ENCODE measurements at regions not wholly inside any gene's neighbourhood (a gene's known extent, or its start where the extent isn't known, plus 50 kb on each side); places are given as distances from the start of the nearest gene placed in this dataset.
"Not testable (repeated sequence)": the region's sequence is repeated elsewhere in the genome, so short reads cannot be mapped to it uniquely, and the experiment has no call there.

DNA sequence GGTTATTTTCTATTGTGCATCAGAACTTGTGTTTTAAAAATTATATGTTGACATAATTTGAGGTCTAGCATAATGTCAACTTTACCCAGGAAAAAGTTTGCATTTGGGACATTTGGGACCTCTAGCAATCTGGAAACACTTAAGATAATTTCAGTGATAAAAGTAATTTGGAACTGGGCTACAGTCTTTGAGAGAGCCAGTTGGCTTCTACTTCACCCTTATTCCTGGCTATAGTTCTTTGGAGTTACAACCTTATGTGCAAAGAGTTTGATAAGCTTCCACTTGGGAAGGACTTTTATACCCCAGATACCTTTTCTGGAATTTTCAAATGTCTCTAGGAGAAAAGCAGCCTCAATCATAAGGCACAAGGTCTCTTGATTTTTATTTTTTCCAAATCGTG is 139.3 kb downstream of the ARRDC3 start:
- Histone ChIP-seq H3K27me3 (ENCODE audit: control insufficient read depth, insufficient read depth, low read length) (no peaks in the 10 kb centered on the region), H3K9me3 (replicated peaks; ENCODE audit: control insufficient read depth, low read depth, low read length) (peaks cover 3% of the 10 kb centered on the region), H3K4me3 (ENCODE audit: low read length) (no peak overlapping the region), H3K4me1 (ENCODE audit: control insufficient read depth, insufficient read depth, low read length) (no peaks in the 10 kb centered on the region), H3K27ac (ENCODE audit: low read length) (no peak overlapping the region), H3K36me3 (ENCODE audit: control insufficient read depth, insufficient read depth, low read length) (no peaks in the 10 kb centered on the region)
- no CpG with 5 or more reads among the region's 1 CpG for WGBS (ENCODE audit: insufficient coverage)
- DNase-seq: peak; percentile 42

DNA sequence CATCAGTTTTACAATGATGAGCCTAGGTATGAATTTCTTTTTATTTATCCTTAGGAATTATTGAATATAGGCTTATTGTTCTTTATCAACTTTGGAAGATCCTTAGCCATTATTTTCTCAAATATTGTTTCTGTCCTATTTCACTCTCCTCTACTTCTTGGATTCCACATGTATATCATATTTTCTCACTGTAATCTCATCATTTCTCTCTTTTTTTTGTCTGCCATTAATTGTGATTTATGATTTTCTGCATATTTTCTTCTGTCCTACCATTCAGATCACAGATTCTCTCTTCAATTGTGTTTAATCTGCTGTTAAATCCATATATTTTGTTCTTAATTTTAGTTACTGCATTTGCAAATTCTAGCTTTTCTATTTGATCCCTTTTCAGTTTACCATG is 139.8 kb downstream of the ARRDC3 start:
- no peaks in the 10 kb centered on the region for H3K27me3 ChIP-seq (ENCODE audit: control insufficient read depth, insufficient read depth, low read length)
- H3K9me3 ChIP-seq (replicated peaks; ENCODE audit: control insufficient read depth, low read depth, low read length): peaks cover 3% of the 10 kb centered on the region
- H3K27ac ChIP-seq (ENCODE audit: low read length): no peak overlapping the region
- no peak for DNase-seq
- no peaks in the 10 kb centered on the region for H3K36me3 ChIP-seq (ENCODE audit: control insufficient read depth, insufficient read depth, low read length)
- no peak overlapping the region for H3K4me3 ChIP-seq (ENCODE audit: low read length)
- H3K4me1 ChIP-seq (ENCODE audit: control insufficient read depth, insufficient read depth, low read length): no peaks in the 10 kb centered on the region

DNA sequence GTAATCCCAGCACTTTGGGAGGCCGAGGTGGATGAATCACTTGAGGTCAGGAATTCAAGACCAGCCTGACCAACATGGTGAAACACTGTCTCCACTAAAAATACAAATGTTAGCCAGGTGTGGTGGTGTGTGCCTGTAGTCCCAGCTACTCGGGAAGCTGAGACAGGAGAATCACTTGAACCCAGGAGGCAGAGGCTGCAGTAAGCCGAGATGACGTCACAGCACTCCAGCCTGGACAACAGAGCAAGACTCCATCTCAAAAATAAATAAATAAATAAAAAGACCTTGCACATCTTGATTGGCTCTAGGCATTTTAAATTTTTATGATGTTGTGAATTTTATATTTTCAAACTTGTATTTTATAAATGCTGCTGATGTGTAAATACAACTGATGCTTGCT is 141.7 kb downstream of the ARRDC3 start:
- not testable (repeated sequence) for H3K36me3 ChIP-seq (ENCODE audit: control insufficient read depth, insufficient read depth, low read length); H3K4me3 ChIP-seq (ENCODE audit: low read length); H3K27ac ChIP-seq (ENCODE audit: low read length); H3K27me3 ChIP-seq (ENCODE audit: control insufficient read depth, insufficient read depth, low read length); H3K9me3 ChIP-seq (replicated peaks; ENCODE audit: control insufficient read depth, low read depth, low read length); H3K4me1 ChIP-seq (ENCODE audit: control insufficient read depth, insufficient read depth, low read length); DNase-seq
- no CpG with 5 or more reads among the region's 4 CpGs for WGBS (ENCODE audit: insufficient coverage)

DNA sequence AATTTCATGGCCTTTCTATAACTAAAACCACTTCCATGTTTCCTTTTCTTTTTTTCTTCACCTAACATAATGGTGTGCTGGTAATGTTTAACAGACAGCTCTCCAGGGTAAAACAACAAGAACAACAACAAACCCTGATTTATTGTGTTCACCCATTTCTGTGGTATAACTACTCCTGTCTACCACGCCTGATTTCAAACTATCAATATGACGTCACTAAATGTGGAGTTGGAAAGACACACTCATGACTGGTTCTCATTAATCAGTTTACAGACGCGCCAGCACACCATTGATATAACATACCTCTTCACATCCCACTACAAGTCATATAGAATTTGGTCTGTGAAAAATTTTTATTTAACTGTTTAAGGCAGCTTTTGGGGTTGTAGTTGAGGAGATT is 142.9 kb downstream of the ARRDC3 start:
- WGBS (ENCODE audit: insufficient coverage): 100% methylated on average over 1 of the region's 4 CpGs
- H3K36me3 ChIP-seq (ENCODE audit: control insufficient read depth, insufficient read depth, low read length): no peaks in the 10 kb centered on the region
- no peak overlapping the region for H3K27ac ChIP-seq (ENCODE audit: low read length)
- H3K9me3 ChIP-seq (replicated peaks; ENCODE audit: control insufficient read depth, low read depth, low read length): peaks cover 3% of the 10 kb centered on the region
- no peaks in the 10 kb centered on the region for H3K27me3 ChIP-seq (ENCODE audit: control insufficient read depth, insufficient read depth, low read length)
- DNase-seq: no peak
- peaks cover 1% of the 10 kb centered on the region for H3K4me1 ChIP-seq (ENCODE audit: control insufficient read depth, insufficient read depth, low read length)
- H3K4me3 ChIP-seq (ENCODE audit: low read length): no peak overlapping the region

DNA sequence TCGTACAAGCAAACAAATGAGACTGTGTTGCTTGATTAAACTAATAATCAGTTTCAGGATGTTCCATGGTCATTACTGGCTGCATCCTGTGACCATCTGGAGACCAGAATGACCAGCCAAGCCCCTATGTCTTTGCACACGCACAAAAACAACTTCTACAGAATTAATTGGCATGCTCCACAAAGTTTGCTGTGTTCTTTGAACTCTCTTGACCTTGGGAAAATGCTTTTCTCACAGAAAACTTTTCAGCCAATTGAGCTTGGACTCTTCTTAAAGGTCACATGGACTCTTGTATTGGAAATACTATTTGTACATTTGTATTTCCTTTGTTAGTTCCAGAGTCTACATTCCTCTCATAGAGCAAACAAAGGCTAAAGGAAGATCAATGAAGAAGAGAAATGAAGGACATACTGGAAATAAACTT is 147.8 kb downstream of the ARRDC3 start:
- Histone ChIP-seq H3K36me3 (ENCODE audit: control insufficient read depth, insufficient read depth, low read length) (no peaks in the 10 kb centered on the region), H3K4me1 (ENCODE audit: control insufficient read depth, insufficient read depth, low read length) (peaks cover 5% of the 10 kb centered on the region), H3K4me3 (ENCODE audit: low read length) (no peak overlapping the region), H3K9me3 (replicated peaks; ENCODE audit: control insufficient read depth, low read depth, low read length) (no peaks in the 10 kb centered on the region), H3K27ac (ENCODE audit: low read length) (peak overlapping the region; percentile 54), H3K27me3 (ENCODE audit: control insufficient read depth, insufficient read depth, low read length) (no peaks in the 10 kb centered on the region)
- peak; percentile 92 for DNase-seq
- WGBS (ENCODE audit: insufficient coverage): 24% methylated on average over 2 of the region's 2 CpGs

DNA sequence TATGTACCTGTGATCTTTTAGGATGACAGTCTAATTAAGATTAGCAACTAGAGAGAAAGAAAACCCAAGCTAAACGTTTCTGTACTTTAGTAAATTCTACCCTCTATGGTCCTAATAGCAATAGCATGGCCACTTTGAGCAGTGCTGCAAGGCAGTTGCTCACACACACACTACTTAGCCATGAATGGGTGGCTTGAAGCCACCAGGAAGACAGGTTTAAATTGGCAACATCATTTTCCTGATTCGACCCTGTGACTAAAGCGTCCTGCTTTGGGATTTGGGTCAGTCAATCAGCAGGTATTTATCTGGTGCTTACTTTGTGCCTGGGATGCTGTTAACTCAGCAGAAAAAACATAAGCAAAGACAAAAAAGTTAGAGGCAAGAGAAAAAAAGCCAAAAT is 150.6 kb downstream of the ARRDC3 start:
- no peak overlapping the region for H3K27ac ChIP-seq (ENCODE audit: low read length)
- H3K4me1 ChIP-seq (ENCODE audit: control insufficient read depth, insufficient read depth, low read length): peaks cover 5% of the 10 kb centered on the region
- no peaks in the 10 kb centered on the region for H3K27me3 ChIP-seq (ENCODE audit: control insufficient read depth, insufficient read depth, low read length)
- H3K4me3 ChIP-seq (ENCODE audit: low read length): no peak overlapping the region
- no peaks in the 10 kb centered on the region for H3K36me3 ChIP-seq (ENCODE audit: control insufficient read depth, insufficient read depth, low read length)
- no peak for DNase-seq
- no CpG with 5 or more reads among the region's 3 CpGs for WGBS (ENCODE audit: insufficient coverage)
- H3K9me3 ChIP-seq (replicated peaks; ENCODE audit: control insufficient read depth, low read depth, low read length): no peaks in the 10 kb centered on the region

DNA sequence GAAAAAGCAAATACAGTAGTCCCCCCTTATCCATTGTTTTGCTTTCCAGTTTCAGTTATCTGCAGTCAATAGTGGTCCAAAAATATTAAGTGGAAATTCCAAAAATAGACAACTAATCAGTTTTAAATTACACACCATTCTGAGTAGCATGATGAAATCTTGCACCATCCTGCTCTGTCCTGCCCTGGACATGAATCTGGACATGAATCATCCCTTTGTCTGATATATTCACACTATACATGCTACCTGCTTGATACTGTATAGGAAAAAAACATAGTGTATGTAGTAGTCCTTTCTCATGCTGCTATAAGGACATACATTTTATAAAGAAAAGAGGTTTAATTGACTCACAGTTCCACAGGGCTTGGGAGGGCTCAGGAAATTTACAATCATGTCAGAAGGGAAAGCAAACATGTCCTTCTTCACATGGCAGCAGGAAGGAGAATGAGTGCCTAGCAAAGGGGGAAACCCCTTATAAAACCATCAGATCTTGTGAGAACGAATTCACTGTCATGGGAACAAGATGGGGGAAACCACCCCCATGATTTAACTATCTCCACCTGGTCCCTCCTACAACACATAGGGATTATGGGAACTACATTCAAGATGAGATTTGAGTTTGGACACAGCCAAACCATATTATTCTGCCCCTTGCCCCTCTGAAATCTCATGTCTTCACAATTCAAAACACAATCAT is 153.9 kb downstream of the ARRDC3 start:
- no peak overlapping the region for H3K27ac ChIP-seq (ENCODE audit: low read length)
- H3K4me1 ChIP-seq (ENCODE audit: control insufficient read depth, insufficient read depth, low read length): no peaks in the 10 kb centered on the region
- H3K9me3 ChIP-seq (replicated peaks; ENCODE audit: control insufficient read depth, low read depth, low read length): no peaks in the 10 kb centered on the region
- DNase-seq: no peak
- WGBS (ENCODE audit: insufficient coverage): no CpG with 5 or more reads among the region's 1 CpG
- H3K4me3 ChIP-seq (ENCODE audit: low read length): no peak overlapping the region
- no peaks in the 10 kb centered on the region for H3K36me3 ChIP-seq (ENCODE audit: control insufficient read depth, insufficient read depth, low read length)
- no peaks in the 10 kb centered on the region for H3K27me3 ChIP-seq (ENCODE audit: control insufficient read depth, insufficient read depth, low read length)

DNA sequence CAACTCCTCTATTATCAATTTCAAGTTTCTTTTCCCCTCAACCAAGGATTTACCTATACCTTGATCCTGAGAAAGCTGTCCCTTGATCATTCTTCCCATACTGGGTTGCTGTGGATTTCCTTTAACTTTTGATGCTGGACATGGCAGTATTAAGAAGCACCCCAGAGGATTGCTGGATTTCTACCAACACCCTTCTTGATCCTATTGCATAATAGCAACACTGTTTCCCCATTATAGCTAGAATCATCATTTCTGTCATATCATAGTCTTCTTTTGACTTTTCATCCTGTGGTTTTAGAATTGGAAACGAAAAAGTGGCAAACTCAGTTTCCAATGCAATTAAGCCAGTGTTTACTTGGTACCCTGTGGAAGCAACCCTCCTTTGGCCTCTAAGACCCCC is 154.9 kb downstream of the ARRDC3 start:
- Histone ChIP-seq H3K27ac (ENCODE audit: low read length) (no peak overlapping the region), H3K27me3 (ENCODE audit: control insufficient read depth, insufficient read depth, low read length) (no peaks in the 10 kb centered on the region), H3K4me3 (ENCODE audit: low read length) (no peak overlapping the region), H3K36me3 (ENCODE audit: control insufficient read depth, insufficient read depth, low read length) (no peaks in the 10 kb centered on the region), H3K4me1 (ENCODE audit: control insufficient read depth, insufficient read depth, low read length) (no peaks in the 10 kb centered on the region), H3K9me3 (replicated peaks; ENCODE audit: control insufficient read depth, low read depth, low read length) (no peaks in the 10 kb centered on the region)
- no CpG with 5 or more reads among the region's 1 CpG for WGBS (ENCODE audit: insufficient coverage)
- DNase-seq: no peak

DNA sequence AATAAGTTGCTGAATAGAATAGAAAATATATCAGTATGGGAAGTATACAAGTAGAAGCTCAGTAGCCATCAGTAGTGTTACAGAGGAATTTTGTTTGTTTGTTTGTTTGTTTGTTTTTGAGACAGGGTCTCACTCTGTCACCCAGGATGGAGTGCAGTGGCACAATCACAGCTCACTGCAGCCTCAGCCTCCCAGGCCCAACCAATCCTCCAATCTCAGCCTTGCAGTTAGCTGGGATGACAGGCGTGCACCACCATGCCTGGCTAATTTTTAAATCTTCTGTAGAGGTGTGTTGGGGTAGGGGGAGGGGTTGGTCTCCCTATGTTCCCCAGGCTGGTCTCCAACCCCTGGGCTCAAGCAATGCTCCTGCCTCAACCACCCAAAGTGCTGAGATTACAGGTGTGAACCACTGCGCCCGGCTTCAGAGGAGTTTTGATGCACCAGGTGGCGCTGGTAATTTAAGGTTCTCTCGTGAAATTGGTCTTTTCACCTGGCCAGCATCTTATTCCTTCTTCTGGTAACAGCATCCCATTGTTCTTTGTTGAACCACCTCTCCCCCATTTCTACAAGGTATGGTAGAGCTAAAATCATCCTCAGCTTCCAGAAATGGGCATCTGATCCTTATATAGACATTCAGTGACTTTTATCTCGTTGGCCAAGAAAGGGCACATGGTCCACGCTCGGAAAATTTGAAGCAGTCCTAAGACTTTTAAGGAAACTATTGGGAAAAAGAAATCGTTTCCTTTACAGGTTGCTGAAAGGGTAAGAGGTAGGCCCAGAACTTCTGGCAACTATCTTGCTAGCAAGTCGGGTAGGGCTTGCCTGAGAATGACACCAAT is 157.1 kb downstream of the ARRDC3 start:
- Histone ChIP-seq H3K4me1 (ENCODE audit: control insufficient read depth, insufficient read depth, low read length) (no peaks in the 10 kb centered on the region), H3K4me3 (ENCODE audit: low read length) (no peak overlapping the region), H3K9me3 (replicated peaks; ENCODE audit: control insufficient read depth, low read depth, low read length) (no peaks in the 10 kb centered on the region), H3K36me3 (ENCODE audit: control insufficient read depth, insufficient read depth, low read length) (no peaks in the 10 kb centered on the region), H3K27me3 (ENCODE audit: control insufficient read depth, insufficient read depth, low read length) (no peaks in the 10 kb centered on the region), H3K27ac (ENCODE audit: low read length) (no peak overlapping the region)
- 87% methylated on average over 3 of the region's 10 CpGs for WGBS (ENCODE audit: insufficient coverage)
- DNase-seq: no peak

DNA sequence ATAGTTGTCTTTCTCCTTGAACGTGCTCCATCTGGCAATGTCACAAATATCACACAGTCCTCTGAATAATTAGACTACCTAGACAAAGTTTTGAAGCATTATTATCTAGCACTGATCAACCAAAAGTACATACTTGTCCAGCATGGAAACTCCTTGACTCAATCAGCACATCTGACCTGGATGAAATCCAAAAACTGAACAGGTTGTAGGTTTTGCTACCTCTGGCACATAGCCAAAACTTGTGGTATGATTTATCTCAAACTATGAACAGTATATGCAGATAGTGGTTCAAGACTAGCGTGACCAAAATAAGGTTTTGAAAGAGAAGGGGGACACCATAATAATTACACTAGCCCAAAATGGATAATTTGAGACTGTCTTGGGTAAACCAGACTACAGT is 158.1 kb downstream of the ARRDC3 start:
- Histone ChIP-seq H3K27me3 (ENCODE audit: control insufficient read depth, insufficient read depth, low read length) (no peaks in the 10 kb centered on the region), H3K4me1 (ENCODE audit: control insufficient read depth, insufficient read depth, low read length) (no peaks in the 10 kb centered on the region), H3K27ac (ENCODE audit: low read length) (no peak overlapping the region), H3K9me3 (replicated peaks; ENCODE audit: control insufficient read depth, low read depth, low read length) (no peaks in the 10 kb centered on the region), H3K4me3 (ENCODE audit: low read length) (no peak overlapping the region), H3K36me3 (ENCODE audit: control insufficient read depth, insufficient read depth, low read length) (no peaks in the 10 kb centered on the region)
- WGBS (ENCODE audit: insufficient coverage): no CpG with 5 or more reads among the region's 2 CpGs
- no peak for DNase-seq

Measured in muscle of leg (tissue), 3 donors.